CD14-positive monocyte (primary cell): ENCODE measurements at regions not wholly inside any gene's neighbourhood (a gene's known extent, or its start where the extent isn't known, plus 50 kb on each side); places are given as distances from the start of the nearest gene placed in this dataset.

ENCODE experiments used
- DNase-seq, 3 donors: peaks; one replicate each; pipeline ENCODE4 v3.0.0-alpha.2; 2011 to 2022
- H2AFZ ChIP-seq: 2 replicates; pipeline ENCODE4 v1.6.0; 2012; ENCODE audit warnings: mild to moderate bottlenecking, low read depth, low read length, inconsistent platforms; ENCODE audit not compliant: insufficient read depth, poor library complexity, severe bottlenecking
- H3K27ac ChIP-seq, 2 donors: 1 replicate in 1 of 2; 2 replicates in 1 of 2; pipeline ENCODE4 v1.5.1; 2012 to 2013; ENCODE audit warnings: low read length in 2 of 2, control low read depth in 1 of 2, inconsistent platforms in 1 of 2, low read depth in 1 of 2, mild to moderate bottlenecking in 1 of 2
- H3K27me3 ChIP-seq, 2 donors: one replicate each; pipeline versions ENCODE4 v1.6.0 to v1.6.1; 2011 to 2013; ENCODE audit warnings: low read length in 2 of 2; ENCODE audit not compliant: control insufficient read depth in 2 of 2, insufficient read depth in 2 of 2
- H3K36me3 ChIP-seq, 2 donors: replicated peaks in 1 of 2; 1 replicate in 1 of 2; 2 replicates in 1 of 2; pipeline versions ENCODE4 v1.5.1 to v1.6.1; 2012 to 2013; ENCODE audit warnings: low read length in 2 of 2, control low read depth in 1 of 2, inconsistent platforms in 1 of 2, mild to moderate bottlenecking in 1 of 2; ENCODE audit not compliant: insufficient read depth in 2 of 2, control insufficient read depth in 1 of 2
- H3K4me1 ChIP-seq, 2 donors: 1 replicate in 1 of 2; 2 replicates in 1 of 2; pipeline versions ENCODE4 v1.5.1 to v1.6.1; 2012 to 2013; ENCODE audit warnings: low read length in 2 of 2, control low read depth in 1 of 2, inconsistent platforms in 1 of 2, mild to moderate bottlenecking in 1 of 2, moderate library complexity in 1 of 2; ENCODE audit not compliant: insufficient read depth in 2 of 2, control insufficient read depth in 1 of 2
- H3K4me2 ChIP-seq: replicated peaks from 2 replicates; pipeline ENCODE3; 2012; ENCODE audit warnings: low read length, moderate library complexity, mild to moderate bottlenecking; ENCODE audit not compliant: poor library complexity, severe bottlenecking; ENCODE audit errors: extremely low read depth
- H3K4me3 ChIP-seq, 3 experiments: fragments of 200-600 bp in 1 of 3; sonication (generic) in 1 of 3; replicated peaks in 1 of 3; 1 replicate in 2 of 3; 2 replicates in 1 of 3; pipeline ENCODE4 v1.5.1; 2011 to 2013; ENCODE audit warnings: low read length in 3 of 3, mild to moderate bottlenecking in 3 of 3, control low read depth in 2 of 3, low read depth in 2 of 3, inconsistent platforms in 1 of 3, moderate library complexity in 1 of 3
- H3K79me2 ChIP-seq: 2 replicates; pipeline ENCODE4 v1.6.0; 2012; ENCODE audit warnings: mild to moderate bottlenecking, control low read depth, inconsistent platforms, low read length, moderate library complexity; ENCODE audit not compliant: insufficient read depth
- H3K9ac ChIP-seq: 2 replicates; pipeline ENCODE4 v1.6.0; 2017; ENCODE audit warnings: low read length, mild to moderate bottlenecking; ENCODE audit not compliant: insufficient read depth, poor library complexity, severe bottlenecking
- H3K9me3 ChIP-seq, 2 donors: replicated peaks in 1 of 2; 1 replicate in 1 of 2; 2 replicates in 1 of 2; pipeline versions ENCODE4 v1.5.1 to v1.6.1; 2012 to 2013; ENCODE audit warnings: low read length in 2 of 2, control low read depth in 1 of 2; ENCODE audit not compliant: control insufficient read depth in 1 of 2, insufficient read depth in 1 of 2
- H4K20me1 ChIP-seq: 2 replicates; pipeline ENCODE4 v1.6.0; 2012; ENCODE audit warnings: mild to moderate bottlenecking, low read length, control low read depth, moderate library complexity; ENCODE audit not compliant: insufficient read depth
- H3K27ac Mint-ChIP-seq, 7 donors: one replicate each; pipeline ENCODE4 v1.8.0; 2020; ENCODE audit warnings: mild to moderate bottlenecking in 7 of 7, mixed read lengths in 7 of 7, moderate library complexity in 6 of 7, inconsistent platforms in 2 of 7
- H3K27me3 Mint-ChIP-seq, 3 donors: one replicate each; pipeline ENCODE4 v1.8.0; 2021 to 2022; ENCODE audit warnings: low read depth in 3 of 3, mild to moderate bottlenecking in 3 of 3, mixed read lengths in 3 of 3, moderate library complexity in 3 of 3, inconsistent platforms in 1 of 3
- H3K36me3 Mint-ChIP-seq, 2 donors: one replicate each; pipeline ENCODE4 v1.8.0; 2020; ENCODE audit warnings: mixed read lengths in 2 of 2, inconsistent platforms in 1 of 2, mild to moderate bottlenecking in 1 of 2
- H3K4me1 Mint-ChIP-seq: one replicate; pipeline ENCODE4 v1.8.0; 2020; ENCODE audit warnings: mild to moderate bottlenecking, mixed read lengths
- H3K4me3 Mint-ChIP-seq, 2 donors: one replicate each; pipeline ENCODE4 v1.8.0; 2020; ENCODE audit warnings: mild to moderate bottlenecking in 2 of 2, mixed read lengths in 2 of 2, moderate library complexity in 1 of 2
- H3K9me3 Mint-ChIP-seq, 7 donors: one replicate each; pipeline ENCODE4 v1.8.0; 2020 to 2022; ENCODE audit warnings: mixed read lengths in 7 of 7, mild to moderate bottlenecking in 6 of 7, moderate library complexity in 6 of 7, inconsistent platforms in 2 of 7
- WGBS: methylation state at CpG from one replicate; pipeline ENCODE4 v1.1.5; 2013; ENCODE audit warnings: missing lambda C conversion rate; ENCODE audit not compliant: insufficient coverage; 5-methylcytosine and 5-hydroxymethylcytosine counted together
- intact Hi-C, 2 donors: fragments of 100-400 bp; cut with micrococcal nuclease; formaldehyde crosslinking; loops; one replicate each; pipeline versions ENCODE4 v1.15.0 to v1.15.1; 2023
- TF ChIP-seq, protein P1 (sequence below): fragments of 200-600 bp; IDR thresholded peaks from one replicate; pipeline ENCODE4 v1.8.0; 2022; ENCODE audit warnings: antibody characterized with exemption, mild to moderate bottlenecking

DNA sequence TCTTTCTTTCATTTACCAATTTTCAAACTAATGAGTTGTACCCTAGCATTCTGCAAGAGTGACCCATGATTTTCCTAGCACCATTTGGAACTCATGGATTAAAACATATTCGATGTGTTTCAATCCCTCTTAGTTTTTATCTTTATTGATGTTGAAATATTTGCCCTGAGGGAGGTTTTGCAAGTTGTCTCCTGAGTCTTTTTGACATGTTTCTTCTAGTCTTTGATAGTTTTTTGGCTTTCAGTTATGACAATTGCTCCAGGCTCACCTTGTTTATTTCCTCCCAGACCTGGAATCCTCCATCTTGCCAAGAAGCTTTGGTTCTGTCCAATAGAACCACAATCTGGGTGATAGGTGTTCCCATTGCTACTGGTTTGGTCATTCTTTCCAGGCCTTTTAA lies 327.8 kb downstream of the WDR11 start:
- Mint-ChIP-seq H3K9me3 (peaks cover 0 to 2% (median 0%) of the 10 kb centered on the region in 7 donors), H3K4me3 (no peak overlapping the region), H3K36me3 (no peaks in the 10 kb centered on the region), H3K27ac (no peak overlapping the region), H3K27me3 (peaks cover 0 to 6% (median 3%) of the 10 kb centered on the region in 3 donors), H3K4me1 (no peaks in the 10 kb centered on the region)
- no peak overlapping the region for H3K27ac ChIP-seq
- no peaks in the 10 kb centered on the region for H3K4me1 ChIP-seq
- H3K9ac ChIP-seq = no peak overlapping the region
- no peaks in the 10 kb centered on the region for H3K27me3 ChIP-seq
- no peak for DNase-seq
- no peaks in the 10 kb centered on the region for H4K20me1 ChIP-seq
- WGBS = no CpG with 5 or more reads among the region's 1 CpG
- H3K79me2 ChIP-seq = no peaks in the 10 kb centered on the region
- intact Hi-C loops = no loop called here
- TF ChIP-seq, protein P1, sequence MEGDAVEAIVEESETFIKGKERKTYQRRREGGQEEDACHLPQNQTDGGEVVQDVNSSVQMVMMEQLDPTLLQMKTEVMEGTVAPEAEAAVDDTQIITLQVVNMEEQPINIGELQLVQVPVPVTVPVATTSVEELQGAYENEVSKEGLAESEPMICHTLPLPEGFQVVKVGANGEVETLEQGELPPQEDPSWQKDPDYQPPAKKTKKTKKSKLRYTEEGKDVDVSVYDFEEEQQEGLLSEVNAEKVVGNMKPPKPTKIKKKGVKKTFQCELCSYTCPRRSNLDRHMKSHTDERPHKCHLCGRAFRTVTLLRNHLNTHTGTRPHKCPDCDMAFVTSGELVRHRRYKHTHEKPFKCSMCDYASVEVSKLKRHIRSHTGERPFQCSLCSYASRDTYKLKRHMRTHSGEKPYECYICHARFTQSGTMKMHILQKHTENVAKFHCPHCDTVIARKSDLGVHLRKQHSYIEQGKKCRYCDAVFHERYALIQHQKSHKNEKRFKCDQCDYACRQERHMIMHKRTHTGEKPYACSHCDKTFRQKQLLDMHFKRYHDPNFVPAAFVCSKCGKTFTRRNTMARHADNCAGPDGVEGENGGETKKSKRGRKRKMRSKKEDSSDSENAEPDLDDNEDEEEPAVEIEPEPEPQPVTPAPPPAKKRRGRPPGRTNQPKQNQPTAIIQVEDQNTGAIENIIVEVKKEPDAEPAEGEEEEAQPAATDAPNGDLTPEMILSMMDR = no peak
- no peak overlapping the region for H2AFZ ChIP-seq
- no peaks in the 10 kb centered on the region for H3K36me3 ChIP-seq
- H3K4me2 ChIP-seq = no peak overlapping the region
- no peak overlapping the region for H3K4me3 ChIP-seq
- H3K9me3 ChIP-seq = no peaks in the 10 kb centered on the region

DNA sequence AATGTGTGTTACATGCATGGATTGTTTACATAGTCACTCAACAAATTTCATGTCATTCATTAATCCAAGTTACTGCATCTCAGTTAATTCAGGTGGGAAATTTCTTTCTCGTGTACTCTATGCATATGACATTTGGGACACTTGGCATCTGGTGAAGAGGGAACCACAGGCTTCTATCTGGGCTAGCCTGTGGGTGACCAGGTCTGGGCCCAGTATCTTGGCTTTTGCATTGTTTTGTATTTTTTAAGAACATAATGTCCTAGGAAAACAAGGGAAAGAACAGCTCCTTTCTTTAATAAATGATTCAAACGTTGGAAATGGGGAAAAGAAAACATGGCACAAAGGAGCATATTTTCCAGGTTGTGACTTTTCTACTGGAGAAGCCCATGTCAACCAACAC lies 331.1 kb downstream of the WDR11 start:
- 83% methylated on average over 2 of the region's 2 CpGs for WGBS
- no peak overlapping the region for H3K27ac Mint-ChIP-seq
- no peak overlapping the region for H2AFZ ChIP-seq
- H3K79me2 ChIP-seq = no peaks in the 10 kb centered on the region
- peaks cover 0 to 8% (median 3%) of the 10 kb centered on the region in 3 donors for H3K27me3 Mint-ChIP-seq
- no peak overlapping the region for H3K27ac ChIP-seq
- intact Hi-C loops = no loop called here
- H3K9me3 ChIP-seq = no peaks in the 10 kb centered on the region
- no peaks in the 10 kb centered on the region for H3K4me1 ChIP-seq
- H3K36me3 ChIP-seq = no peaks in the 10 kb centered on the region
- no peak overlapping the region for H3K4me3 ChIP-seq
- H4K20me1 ChIP-seq = no peaks in the 10 kb centered on the region
- H3K36me3 Mint-ChIP-seq = no peaks in the 10 kb centered on the region
- H3K9me3 Mint-ChIP-seq = peaks cover 0 to 5% (median 0%) of the 10 kb centered on the region in 7 donors
- TF ChIP-seq, protein P1 = no peak
- H3K9ac ChIP-seq = no peak overlapping the region
- DNase-seq = no peak
- H3K4me1 Mint-ChIP-seq = no peaks in the 10 kb centered on the region
- H3K27me3 ChIP-seq = no peaks in the 10 kb centered on the region
- H3K4me2 ChIP-seq = no peak overlapping the region
- H3K4me3 Mint-ChIP-seq = no peak overlapping the region
